HG02763 (cell line): ENCODE measurements at regions not wholly inside any gene's neighbourhood (a gene's known extent, or its start where the extent isn't known, plus 50 kb on each side); places are given as distances from the start of the nearest gene placed in this dataset.
"Not testable (repeated sequence)": the region's sequence is repeated elsewhere in the genome, so short reads cannot be mapped to it uniquely, and the experiment has no call there.

ENCODE experiments used
- ATAC-seq: cut with Tn5 transposase; IDR thresholded peaks from one replicate; pipeline ENCODE4 v1.9.1; 2021; ENCODE audit warnings: mild to moderate bottlenecking, moderate library complexity; ENCODE audit not compliant: unreplicated experiment

DNA sequence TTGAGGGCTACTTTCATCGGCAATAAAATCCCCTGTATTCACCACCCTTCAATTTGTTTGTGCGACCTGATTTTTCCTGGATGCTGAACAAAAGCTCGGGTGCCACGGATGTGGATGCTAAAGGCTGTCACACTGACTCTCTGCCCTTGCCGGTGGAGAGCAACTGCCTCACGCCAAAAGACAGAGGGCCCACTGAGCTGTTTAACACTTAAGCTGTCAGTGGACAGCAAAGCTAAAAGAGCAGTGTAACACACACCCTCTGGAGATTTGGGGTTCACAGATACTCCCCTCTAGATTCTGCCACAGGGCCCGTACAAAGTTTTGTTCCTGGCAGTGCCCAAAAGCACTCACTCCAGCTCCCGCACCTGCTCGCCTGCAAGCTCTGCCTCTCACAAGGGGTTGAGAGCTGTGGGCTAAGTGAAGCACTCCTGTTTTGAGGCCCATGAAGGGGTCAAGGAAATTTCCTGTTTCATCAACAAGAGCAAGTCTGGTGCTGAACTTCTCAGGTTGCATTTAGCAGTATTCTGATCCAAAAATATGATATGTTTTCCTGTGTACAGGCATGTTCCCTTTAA, 1571.9 kb downstream of the ADGRL3 start:
- ATAC-seq, result no peak

DNA sequence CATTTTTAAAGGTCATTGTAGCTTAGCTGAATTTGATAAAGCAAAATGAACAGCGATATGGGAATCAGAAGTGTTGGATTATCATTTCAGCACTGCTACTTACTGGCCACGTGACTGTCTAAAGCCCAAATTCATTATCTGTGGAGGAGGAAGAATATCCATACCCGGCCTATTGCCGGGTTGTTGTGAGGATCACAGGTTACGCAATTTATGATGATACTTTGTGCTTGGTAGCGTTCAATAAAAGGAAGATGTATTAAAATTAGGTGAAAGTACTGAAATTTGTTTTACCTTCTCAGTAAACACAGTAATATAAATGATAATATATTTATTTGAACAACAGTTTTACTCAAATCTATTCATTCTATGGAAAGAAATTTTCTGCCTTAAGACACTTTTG, 1540.2 kb downstream of the ADGRL3 start:
- ATAC-seq, result no peak

DNA sequence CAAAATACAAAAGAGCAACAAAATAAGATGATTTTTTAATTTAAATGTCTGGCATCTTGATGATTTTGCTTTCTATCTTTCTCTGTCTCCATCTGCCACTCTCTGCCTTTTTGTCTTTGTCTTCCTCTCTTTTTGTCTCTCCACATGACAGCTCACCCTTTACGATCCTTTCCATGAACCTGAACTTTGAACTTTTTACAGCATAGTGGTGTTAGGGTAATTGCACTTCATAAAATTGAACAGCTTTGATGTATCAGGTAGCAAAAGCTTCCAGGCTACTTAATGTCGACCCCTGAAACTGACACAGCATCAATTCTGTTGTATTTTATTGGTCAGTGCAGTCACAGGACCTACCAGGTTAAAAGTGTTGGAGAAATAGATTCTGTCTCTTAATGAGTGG, 1517.0 kb downstream of the ADGRL3 start:
- ATAC-seq, result no peak

DNA sequence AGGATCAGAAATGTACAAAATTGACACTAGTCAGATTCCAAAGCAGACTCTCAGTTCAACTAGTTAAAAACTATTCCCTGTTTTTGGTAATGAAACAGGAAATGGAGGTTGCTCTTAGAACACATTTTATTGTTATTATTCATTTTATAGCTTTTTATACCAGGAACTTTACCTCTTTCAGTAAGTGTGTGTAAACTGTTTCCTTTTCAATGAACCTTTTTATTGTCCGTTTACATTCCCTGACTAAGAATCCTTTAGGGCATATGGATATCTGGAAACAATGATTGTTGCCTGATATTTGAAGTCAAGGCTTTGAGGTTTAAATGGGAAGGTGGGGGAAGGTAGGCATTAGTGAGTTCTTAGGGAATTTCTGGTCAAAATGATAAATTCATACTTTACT, 1511.4 kb downstream of the ADGRL3 start:
- ATAC-seq, result no peak

DNA sequence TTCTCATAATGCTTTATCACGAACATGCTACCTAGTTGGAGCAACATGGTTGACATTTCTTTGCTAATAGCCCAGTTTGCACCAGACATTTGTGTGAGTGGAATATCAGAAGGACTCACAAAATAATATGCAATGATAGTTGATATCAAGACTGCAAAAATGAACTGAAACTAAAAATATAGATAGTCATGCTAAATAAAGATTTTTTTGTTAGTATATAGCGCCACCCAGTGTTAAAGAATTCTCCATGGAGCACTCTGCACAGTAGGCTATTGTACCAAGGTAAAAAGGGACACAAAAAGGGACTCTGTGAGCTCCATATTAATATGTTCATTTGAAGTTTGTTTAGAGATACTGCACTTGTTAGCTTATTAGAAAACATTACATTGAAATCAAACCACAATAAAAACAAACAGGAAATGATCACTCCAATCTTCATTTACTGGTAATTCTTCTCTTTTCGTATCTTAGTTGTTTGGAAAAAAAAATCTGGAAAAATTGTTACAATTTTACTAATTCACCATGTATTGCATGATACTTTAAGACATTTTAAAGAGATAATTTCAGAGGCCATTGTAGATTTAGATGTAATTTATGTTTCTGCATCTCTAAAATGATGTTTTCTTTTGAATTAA, 1509.6 kb downstream of the ADGRL3 start:
- no peak for ATAC-seq

DNA sequence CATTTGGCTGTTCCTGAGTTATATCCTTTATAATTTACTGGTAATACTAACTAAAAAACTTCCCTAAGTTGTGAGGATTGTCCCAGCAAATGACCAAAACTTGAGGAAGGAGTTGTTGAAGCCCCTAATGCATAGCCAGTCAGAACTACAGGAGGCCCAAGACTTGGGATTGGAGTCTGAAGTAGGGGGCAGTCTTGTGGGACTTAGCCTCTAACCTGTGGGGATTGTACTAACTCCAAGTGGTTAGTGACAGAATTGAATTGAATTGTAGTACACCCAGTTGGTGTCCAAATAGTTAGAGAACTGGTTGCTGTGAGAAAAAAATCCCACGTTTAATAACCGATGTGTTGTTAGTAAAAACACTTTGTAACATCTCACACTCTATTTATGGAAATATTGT, 1506.3 kb downstream of the ADGRL3 start:
- ATAC-seq, result no peak

DNA sequence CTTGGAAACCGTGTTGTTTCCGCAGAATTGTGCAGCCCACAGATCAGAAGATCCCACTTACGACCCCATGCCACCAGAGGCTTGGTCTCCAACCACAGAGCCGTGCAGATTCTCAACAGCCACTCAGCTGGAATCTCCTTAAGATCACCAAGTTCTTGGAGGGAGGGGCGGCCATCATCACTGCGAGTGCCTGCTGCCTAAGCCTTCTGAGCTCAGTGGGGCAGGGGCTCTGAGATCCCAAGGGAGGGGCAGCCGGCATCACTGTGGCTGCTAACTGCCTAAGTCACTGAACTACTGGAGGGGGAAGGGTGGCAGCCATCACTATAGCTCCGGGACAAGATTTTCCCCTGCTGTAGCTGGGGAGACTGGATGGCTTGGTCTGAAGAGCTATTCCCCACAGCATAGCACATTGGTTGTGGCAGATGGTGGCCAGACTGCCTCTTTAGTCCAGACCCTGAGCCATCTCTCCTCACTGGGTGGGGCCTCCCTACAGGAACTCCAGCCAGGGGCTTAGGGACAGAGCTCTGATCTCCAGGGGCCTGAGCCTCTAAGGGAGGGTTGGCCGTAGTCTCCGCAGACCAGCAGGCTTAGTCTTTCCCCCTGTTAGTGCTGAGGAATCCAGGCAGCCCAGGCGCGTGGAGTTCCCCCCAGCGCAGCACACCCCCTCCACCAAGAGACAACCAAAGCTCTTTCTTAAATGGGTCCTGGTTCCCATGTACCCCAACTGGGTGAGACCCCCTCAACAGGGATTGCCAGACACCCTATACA, 1483.9 kb downstream of the ADGRL3 start:
- ATAC-seq, result no peak

DNA sequence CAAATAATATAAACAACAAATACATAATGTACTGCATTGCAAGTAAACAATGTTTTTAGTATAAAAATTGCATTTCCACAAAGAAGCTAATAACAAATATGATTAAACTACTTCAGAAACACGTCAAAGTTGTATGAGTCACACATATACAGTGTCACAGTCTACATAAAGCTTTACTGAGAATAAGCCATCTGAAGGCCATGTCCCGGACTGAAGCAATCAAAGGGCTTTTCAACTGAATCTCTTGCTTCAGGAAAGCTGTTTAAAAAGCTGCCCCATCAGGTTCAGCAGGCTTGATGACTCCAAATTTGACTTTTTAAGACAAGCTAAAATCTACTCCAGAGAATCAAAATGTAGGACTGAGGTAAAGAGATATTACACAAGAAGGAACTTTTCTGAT, 1476.8 kb downstream of the ADGRL3 start:
- ATAC-seq, result no peak

DNA sequence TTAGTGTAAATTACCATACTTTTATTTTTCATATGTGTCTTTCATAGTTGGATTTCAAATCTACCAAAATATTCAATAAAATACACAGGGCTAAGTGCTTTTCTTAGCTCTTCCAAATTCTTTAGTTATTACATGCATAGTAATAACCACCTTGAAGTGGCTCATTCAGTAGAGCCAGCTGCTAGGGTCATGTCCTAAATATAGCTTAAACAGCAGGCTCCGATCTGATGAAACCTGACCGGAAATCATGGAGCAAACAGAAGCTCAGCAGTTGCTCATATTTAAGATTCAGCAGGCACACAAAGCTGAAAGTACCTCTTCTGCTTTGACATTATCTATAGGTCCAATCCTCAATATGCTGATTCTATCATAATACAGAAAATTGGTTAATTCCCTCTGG, 1470.4 kb downstream of the ADGRL3 start:
- no peak for ATAC-seq

DNA sequence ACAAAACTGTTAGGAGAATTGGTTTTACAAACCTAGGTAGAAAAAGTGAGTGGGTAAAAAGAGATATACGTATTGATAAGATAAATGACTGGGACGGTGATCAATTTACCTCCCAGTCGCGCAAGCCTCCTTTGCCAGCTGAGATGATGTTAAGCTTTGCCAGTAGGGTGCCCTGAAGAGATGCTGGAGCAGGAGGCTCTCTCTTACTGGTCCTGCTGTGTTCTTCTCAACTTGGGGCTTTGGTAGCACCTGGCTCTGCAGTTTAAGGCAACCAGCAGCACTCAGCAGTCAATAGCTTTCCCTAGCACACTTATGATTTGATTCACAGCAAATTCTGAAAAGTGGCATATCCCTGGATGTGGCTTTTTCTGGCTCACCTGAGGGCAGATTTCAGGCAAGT, 1461.7 kb downstream of the ADGRL3 start:
- ATAC-seq, result no peak

DNA sequence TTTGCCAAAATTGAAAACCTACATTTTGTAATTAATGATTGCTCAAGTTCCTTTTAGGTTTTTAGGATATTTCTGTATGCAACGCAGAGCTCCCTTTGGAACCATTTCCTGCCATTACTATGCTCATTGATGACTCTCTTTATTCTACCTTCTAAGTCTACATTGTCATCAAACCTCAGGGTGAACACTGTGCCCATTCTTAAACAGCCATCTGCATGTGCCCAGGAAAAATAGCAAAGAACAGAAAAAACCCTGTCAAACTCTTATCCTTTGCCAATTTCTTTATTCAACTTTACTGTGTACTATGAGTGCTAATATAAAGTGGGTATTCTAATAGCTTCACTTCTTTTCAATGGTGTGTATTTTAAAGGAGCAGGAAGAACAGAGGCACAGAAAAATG, 1455.9 kb downstream of the ADGRL3 start:
- ATAC-seq, result no peak

DNA sequence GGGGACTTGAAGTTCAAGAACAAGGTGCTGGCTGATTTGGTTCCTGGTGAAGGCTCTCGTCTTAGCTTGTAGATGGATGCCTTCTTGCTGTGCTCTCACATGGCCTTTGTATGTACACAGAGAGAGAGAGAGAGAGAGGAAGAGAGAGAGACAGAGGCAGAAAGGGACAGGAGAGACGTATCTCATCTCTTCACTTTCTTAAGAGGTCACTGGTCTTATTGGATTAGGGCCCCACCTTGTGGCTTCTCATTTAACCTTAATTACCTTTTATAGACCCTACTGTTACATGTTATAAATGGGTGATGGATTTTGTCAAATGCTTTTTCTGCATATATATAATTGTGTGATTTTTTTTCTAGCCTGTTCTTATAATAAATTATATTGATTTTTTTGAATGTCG, 1444.2 kb downstream of the ADGRL3 start:
- no peak for ATAC-seq

DNA sequence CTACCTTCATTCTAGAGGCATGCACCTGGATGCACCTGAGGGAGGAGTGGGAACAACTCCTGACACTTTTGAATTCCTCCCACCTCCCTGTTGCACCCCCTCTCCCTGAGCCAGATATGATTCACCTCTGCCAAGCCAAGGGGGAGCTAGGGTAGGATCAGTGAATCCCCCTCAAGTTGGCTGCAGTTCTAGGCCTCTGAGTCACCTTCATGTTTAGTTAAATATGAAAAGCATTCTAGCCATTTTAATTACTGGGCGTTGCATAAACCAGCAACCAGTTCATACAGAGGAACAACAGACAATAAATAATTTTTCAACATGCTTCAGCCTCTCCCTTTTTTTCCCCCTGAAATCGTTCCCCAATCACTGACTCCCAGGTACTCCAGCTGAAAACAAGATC, 1440.2 kb downstream of the ADGRL3 start:
- no peak for ATAC-seq

DNA sequence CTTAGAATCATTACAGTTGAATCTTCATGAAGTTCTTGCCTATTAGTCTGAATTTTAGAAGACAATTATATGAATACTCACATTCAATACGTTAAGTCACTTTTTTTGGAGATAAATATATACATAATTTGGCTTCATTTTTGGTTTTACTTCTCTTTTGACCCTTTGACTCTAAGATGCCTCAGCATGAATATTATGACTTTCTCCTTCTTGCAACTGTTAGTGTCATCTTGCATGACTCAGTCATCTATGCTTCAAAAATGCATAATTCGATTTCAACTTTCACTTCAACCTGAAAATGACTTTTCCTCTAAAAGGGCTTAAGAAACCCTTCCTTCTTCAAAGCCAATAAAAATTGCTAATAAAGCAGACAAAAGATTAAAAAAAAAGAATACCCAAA, 1427.5 kb downstream of the ADGRL3 start:
- ATAC-seq, result no peak

DNA sequence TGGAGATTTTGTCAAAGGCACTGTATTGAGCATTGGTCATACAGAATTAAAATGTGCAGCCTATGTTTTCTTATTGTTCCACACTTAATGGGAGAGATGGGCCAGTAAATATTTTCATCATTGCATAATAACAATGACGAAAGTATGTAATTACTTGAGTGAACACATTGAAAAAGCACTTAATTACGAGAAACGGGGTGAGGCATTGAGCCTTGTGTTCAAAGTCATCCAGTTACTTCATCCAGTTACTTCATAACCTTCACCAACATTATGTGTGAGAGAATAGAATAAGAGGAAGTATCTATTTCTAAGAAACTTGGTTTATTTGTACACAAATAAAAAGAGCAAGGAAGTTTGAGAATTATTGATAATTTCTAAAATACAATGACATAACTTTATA, 1427.0 kb downstream of the ADGRL3 start:
- ATAC-seq, result no peak

DNA sequence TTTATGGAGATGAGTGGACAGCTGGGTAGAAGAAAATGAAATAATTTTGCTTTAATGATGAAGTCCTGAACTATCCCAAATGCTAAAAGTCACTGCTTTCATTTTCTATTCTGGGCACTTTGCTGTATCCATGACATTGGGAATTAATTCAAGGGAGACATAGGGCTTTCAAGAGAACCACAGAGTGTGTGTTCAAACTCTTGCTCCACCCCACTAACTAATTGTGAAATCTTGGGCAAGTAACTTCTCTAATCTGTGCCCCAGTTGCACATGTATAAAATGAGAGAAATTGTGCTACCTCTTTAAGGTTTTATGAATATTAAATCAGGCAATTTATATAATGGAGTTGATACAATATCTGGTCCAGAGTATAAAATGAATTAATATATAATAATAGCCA, 1422.0 kb downstream of the ADGRL3 start:
- ATAC-seq, result no peak

DNA sequence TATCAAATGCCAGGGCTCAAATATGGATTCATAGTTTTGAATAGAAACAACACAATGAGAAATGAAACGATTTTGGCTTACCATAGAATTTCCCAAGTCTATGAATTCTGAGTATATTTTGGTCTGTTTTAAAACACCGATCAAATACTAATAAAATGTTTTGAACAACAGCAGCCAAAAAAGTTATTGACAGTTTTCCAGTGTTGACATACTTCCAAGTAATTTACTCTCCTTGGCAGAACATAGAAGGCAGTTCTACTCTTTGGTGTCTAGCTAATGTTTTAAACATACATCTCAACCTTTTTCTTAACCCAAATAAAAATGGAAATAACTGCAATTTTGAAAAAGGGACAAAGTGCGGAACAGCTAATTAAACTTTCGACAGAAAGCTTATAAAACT, 1419.8 kb downstream of the ADGRL3 start:
- ATAC-seq, result no peak

DNA sequence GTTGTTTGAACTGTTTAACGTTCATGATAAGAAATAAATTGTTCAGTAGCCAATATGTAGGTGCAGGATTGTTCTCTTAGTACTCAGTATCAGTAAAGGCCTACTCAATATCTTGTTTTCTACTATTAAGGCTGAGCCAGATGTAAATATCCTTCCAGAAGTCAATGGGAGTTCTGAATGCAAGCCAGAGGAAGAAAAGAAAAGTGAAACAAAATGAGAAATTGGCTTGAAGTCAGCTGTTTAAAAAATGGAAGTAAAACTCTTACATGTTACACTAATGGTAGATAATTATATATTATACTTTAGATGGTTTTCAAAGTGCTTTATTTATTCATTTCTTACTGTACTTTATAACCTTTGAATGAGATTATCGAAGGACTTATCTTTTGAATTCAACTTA, 1417.9 kb downstream of the ADGRL3 start:
- ATAC-seq, result no peak

DNA sequence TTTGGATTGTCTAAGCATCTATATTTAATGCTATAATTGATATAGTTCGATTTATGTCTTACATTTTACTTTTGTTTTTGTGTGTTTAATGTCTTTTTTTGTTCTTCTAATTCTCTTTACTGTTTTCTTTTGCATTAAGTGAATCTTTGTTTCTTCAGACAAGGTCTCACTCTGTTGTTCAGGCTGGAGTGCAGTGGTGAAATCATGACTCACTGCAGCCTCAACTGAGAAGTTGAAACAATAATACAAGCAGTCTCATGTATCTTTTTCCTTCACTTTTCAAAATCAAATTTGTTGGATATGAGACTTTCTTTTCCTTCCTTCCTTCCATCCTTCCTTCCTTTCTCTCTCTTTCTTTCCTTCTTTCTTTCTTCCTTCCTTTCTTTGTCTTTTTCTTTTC, 1401.6 kb downstream of the ADGRL3 start:
- no peak for ATAC-seq

DNA sequence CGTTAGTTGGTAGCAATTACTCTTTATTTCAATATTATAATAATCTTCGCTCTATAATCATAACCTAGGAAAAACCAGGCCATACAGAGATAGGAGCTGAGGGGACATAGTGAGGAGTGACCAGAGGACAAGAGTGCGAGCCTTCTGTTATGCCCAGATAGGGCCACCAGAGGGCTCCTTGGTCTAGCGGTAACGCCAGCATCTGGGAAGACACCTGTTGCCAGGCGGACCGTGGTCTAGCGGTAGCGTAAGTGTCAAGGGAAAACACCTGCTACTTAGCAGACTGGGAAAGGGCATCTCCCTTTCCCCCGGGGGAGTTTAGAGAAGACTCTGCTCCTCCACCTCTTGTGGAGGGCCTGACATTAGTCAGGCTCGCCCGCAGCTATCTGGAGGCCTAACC, 1395.1 kb downstream of the ADGRL3 start:
- not testable (repeated sequence) for ATAC-seq

DNA sequence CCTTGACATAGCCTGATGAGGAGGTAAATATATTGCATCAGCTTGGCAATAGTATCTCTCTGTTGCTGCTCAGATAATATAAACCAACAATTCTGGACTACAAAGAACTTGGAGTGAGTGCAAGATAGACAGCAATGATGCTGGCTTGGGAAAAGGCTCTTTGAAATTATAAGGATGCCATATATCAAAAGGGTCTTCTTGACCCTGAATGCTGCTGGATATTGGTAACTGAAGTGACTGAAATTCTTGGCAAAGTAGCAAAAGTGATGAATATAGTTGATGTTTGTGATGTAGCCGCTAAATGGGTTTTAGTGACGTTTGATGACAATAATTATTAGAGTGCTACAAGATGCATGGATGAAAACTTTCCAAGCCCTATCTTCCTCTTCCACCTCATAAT, 1391.6 kb downstream of the ADGRL3 start:
- ATAC-seq, result no peak

DNA sequence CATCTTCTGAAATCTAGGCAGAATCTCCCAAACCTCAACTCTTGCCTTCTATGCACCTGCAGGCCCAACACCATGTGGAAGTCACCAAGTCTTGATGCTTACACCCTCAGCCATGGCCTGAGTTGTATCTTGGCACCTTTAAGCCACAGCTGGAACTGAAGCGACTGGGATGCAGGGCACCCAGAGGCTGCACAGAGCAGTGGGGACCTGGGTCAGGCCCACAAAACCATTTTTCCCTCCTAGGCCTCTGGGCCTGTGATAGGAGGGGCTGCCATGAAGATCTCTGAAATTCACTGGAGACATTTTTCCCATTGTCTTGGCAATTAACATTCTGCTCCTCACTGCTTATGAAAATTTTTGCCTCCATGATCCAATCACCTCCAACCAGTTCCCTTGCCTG, 1388.5 kb downstream of the ADGRL3 start:
- no peak for ATAC-seq

DNA sequence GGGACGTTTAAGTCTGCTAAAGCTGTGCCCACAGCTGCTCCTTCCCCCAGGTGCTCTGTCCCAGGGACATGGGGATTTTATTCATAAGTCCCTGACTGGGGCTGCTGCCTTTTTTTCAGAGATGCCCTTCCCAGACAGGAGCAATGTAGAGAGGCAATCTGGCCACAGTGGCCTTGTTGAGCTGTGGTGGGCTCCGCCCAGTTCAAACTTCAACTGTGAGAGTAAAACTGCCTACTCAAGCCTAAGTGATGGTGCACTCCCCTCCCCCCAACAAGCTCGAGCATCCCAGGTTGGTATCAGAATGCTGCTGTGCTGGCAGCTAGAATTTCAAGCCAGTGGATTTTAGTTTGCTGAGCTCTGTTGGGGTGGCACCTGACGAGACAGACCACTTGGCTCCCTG, 1371.4 kb downstream of the ADGRL3 start:
- no peak for ATAC-seq
